NCI-H460 (cell line): ENCODE measurements at regions not wholly inside any gene's neighbourhood (a gene's known extent, or its start where the extent isn't known, plus 50 kb on each side); places are given as distances from the start of the nearest gene placed in this dataset.
"Not testable (repeated sequence)": the region's sequence is repeated elsewhere in the genome, so short reads cannot be mapped to it uniquely, and the experiment has no call there.

ENCODE experiments used
- DNase-seq: peaks from one replicate; pipeline ENCODE4 v3.0.0-alpha.2; 2016; ENCODE audit warnings: low read depth; ENCODE audit errors: extremely low read depth

GRCh38 chr13:79998381-79998880, 342.5 kb downstream of the SPRY2 start:
- no peak for DNase-seq

GRCh38 chr13:79997244-79997643, 343.7 kb downstream of the SPRY2 start:
- no peak for DNase-seq

- DNase-seq, result peak; percentile 58
These were observed 345.6 kb downstream of the SPRY2 start for GRCh38 chr13:79995334-79995733.

- no peak for DNase-seq
These were observed 348.8 kb downstream of the SPRY2 start for GRCh38 chr13:79992111-79992510.

- no peak for DNase-seq
These were observed 350.9 kb downstream of the SPRY2 start for GRCh38 chr13:79990048-79990447.

GRCh38 chr13:79989217-79989661, 351.7 kb downstream of the SPRY2 start:
- no peak for DNase-seq

GRCh38 chr13:79988573-79988972, 352.4 kb downstream of the SPRY2 start:
- no peak for DNase-seq

- no peak for DNase-seq
These were observed 353.2 kb downstream of the SPRY2 start for GRCh38 chr13:79987761-79988160.

- no peak for DNase-seq
These were observed 353.6 kb downstream of the SPRY2 start for GRCh38 chr13:79987323-79987722.

- DNase-seq, result no peak
These were observed 354.0 kb downstream of the SPRY2 start for GRCh38 chr13:79986890-79987289.

GRCh38 chr13:79974935-79975650, 365.8 kb downstream of the SPRY2 start:
- DNase-seq, result not testable (repeated sequence)

GRCh38 chr13:79973533-79973963, 367.4 kb downstream of the SPRY2 start:
- no peak for DNase-seq

GRCh38 chr13:79972066-79972569, 368.8 kb downstream of the SPRY2 start:
- no peak for DNase-seq

- no peak for DNase-seq
These were observed 374.4 kb downstream of the SPRY2 start for GRCh38 chr13:79966493-79966895.

GRCh38 chr13:79966059-79966458, 374.9 kb downstream of the SPRY2 start:
- DNase-seq, result no peak

GRCh38 chr13:79946556-79946955, 394.4 kb downstream of the SPRY2 start:
- no peak for DNase-seq

GRCh38 chr13:79943346-79944023, 397.4 kb downstream of the SPRY2 start:
- DNase-seq, result no peak

GRCh38 chr13:79941752-79942151, 399.2 kb downstream of the SPRY2 start:
- DNase-seq, result no peak

- no peak for DNase-seq
These were observed 401.2 kb downstream of the SPRY2 start for GRCh38 chr13:79939689-79940088.

- no peak for DNase-seq
These were observed 403.1 kb downstream of the SPRY2 start for GRCh38 chr13:79937771-79938216.

- DNase-seq, result no peak
These were observed 403.6 kb downstream of the SPRY2 start for GRCh38 chr13:79937311-79937710.
